GM12873 (cell line): ENCODE measurements at regions not wholly inside any gene's neighbourhood (a gene's known extent, or its start where the extent isn't known, plus 50 kb on each side); places are given as distances from the start of the nearest gene placed in this dataset.

ENCODE experiments used
- TF ChIP-seq, protein P1 (sequence below): IDR thresholded peaks from 2 replicates; pipeline ENCODE4 v1.5.1; 2012; ENCODE audit warnings: low read depth, mild to moderate bottlenecking, moderate library complexity, low read length, control low read depth; ENCODE audit not compliant: insufficient read depth; ENCODE audit errors: missing control alignments

DNA sequence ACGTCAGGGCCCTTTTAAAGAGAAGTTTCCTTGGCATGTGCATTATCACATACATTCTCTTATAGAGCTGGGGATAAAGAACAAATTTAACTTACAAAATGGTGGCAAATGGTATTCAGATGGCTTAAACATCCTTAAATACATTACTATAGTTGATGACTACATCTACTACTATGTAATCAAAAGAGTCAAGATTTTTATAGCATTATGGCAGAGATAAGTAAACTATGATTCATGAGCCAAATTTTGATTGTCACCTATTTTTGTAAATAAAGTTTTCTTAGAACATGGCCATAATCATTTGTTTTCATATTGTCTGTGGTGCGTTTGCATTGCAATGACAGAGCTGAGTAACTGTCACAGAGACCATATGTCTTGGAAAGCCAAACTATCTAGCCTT, 1188.6 kb upstream of the TENM4 start:
- TF ChIP-seq, protein P1, sequence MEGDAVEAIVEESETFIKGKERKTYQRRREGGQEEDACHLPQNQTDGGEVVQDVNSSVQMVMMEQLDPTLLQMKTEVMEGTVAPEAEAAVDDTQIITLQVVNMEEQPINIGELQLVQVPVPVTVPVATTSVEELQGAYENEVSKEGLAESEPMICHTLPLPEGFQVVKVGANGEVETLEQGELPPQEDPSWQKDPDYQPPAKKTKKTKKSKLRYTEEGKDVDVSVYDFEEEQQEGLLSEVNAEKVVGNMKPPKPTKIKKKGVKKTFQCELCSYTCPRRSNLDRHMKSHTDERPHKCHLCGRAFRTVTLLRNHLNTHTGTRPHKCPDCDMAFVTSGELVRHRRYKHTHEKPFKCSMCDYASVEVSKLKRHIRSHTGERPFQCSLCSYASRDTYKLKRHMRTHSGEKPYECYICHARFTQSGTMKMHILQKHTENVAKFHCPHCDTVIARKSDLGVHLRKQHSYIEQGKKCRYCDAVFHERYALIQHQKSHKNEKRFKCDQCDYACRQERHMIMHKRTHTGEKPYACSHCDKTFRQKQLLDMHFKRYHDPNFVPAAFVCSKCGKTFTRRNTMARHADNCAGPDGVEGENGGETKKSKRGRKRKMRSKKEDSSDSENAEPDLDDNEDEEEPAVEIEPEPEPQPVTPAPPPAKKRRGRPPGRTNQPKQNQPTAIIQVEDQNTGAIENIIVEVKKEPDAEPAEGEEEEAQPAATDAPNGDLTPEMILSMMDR = no peak

- TF ChIP-seq, protein P1 = no peak
These were observed 1186.5 kb upstream of the TENM4 start for GRCh38 chr11:80627364-80627763.

DNA sequence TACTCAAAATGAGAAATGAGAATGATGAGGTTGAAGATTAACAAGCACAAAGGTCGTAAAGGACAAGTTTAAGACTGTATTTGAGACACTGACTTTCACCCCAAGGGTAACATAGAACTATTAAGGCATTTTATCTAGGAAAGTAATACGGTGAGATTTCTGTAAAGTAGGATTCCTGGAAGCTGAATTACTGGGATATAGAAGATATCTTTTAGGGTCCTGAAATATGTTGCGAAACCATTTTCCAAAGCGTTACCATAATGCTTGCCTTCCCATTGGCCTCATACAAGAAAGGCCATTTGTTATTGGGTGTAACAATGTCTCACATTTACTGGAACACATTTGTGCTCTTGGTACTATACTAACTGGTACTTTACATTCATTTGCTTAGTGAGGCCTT, 1185.9 kb upstream of the TENM4 start:
- TF ChIP-seq, protein P1 = no peak

GRCh38 chr11:80625563-80625962, 1184.7 kb upstream of the TENM4 start:
- TF ChIP-seq, protein P1 = no peak

DNA sequence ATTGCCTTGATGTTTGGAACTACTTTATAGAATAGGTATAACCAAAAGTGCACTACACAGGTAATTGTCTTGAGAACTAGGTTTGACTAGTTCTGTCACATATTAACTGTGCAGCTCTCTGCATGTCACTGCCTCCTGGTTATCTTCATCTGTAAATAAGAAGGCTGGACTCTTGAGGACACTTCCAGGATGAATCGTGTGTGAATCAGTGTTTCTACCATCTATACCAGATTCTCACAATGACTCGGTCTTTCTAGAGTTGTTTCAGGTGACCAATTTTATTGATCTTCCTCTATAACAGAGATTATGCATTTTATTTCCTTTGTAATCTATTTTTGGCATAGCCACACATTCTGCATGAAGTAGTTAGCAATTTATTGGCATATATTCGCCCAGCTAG, 1181.0 kb upstream of the TENM4 start:
- TF ChIP-seq, protein P1 = no peak

DNA sequence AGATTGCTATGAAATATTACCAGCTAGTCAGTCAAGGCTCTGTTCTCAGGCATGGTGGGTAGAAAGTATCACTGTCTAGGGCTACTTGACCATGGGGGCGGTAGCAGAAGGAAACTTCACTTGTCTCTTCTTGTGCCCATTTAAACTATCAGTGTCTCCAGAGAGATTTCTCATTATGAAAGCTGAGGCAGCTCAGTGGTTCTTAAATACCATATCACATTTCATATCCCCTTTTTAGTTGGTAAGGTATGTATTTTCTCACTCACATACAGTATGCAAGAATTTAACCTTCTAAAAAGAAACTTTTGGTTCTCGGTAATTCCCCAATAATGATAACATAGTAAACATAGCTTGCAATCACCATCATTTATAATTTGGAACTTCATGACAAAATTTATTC, 1180.0 kb upstream of the TENM4 start:
- TF ChIP-seq, protein P1 = no peak

DNA sequence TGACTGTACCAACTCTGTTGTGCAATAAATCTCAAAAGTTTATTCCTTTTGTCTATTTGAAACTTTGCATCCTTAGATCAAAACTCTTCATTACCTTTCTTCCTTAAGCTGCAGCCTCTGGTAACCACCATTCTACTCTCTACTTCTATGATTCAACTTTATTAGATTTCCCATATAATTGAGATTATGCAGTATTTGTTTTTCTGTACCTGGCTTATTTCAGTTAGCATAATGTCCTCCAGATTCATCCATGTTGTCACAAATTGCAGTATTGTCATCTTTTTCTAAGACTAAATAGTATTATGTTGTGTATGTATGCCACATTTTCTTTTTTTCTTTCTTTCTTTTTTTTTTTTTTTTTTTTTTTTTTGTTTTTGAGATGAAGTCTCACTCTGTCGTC, 1176.3 kb upstream of the TENM4 start:
- TF ChIP-seq, protein P1 = no peak
